ENCODE measurements at regions not wholly inside any gene's neighbourhood (a gene's known extent, or its start where the extent isn't known, plus 50 kb on each side); places are given as distances from the start of the nearest gene placed in this dataset.

DNA sequence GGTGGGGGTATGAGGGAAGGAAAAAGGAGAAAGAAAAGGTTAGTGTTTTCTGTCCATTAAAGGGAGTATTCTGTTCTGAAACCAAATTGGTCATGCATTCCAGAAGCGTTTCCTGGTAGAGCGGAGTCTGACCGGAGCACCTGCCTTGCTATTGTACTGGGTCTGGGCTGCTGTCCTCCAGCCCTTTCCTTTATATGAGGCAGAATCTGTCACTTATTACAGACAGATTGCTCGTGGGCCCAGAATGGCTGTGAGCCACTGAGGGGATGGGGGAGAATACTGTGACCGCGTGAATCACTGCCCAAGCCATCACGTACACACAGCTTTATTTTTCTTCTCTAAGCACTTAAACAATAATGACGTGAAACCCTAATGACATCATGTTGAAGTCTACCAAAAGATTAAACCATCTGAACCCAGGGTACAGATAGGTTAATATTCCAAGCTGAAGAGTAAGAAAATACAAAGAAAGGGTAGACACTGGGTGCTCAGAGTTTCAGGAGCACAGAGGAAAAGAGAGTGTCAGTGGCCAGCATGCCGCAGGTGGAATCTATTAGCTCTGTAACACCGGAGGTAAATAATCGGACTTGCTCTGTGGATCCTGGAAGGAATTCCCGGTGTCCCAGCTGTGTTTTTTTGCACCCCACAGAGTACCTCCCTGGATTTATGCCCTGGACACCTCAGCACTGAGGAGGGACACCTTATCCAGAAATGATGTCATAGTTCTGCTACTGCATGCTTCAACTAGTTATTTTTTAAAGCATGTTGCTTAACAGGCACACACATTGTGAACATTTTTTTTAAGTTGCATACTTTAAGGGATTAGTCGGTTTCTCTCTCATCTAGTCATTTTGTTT, 573.3 kb downstream of the PKHD1 start:
- TF ChIP-seq POLR2A (IDR thresholded peaks at IDR 0.05; ENCODE audit: low read depth) = no peak
- no peak for TF ChIP-seq EP300 (IDR thresholded peaks at IDR 0.05)
- TF ChIP-seq POLR2AphosphoS5 (IDR thresholded peaks at IDR 0.05) = no peak
